K562 (cell line): ENCODE measurements at regions not wholly inside any gene's neighbourhood (a gene's known extent, or its start where the extent isn't known, plus 50 kb on each side); places are given as distances from the start of the nearest gene placed in this dataset.

Experiments used
- ESRRA ChIP-seq: fragments of 450-650 bp; IDR thresholded peaks from 2 replicates; pipeline ENCODE4 v1.6.1; 2014; ENCODE audit warnings: low read depth, mild to moderate bottlenecking, moderate library complexity, borderline replicate concordance
- TF ChIP-seq, protein P1 (sequence below), 3 experiments: IDR thresholded peaks in 2 of 3; conservative IDR thresholded peaks in 1 of 3; 2 replicates each; pipeline ENCODE4 v1.5.1; 2011 to 2012; ENCODE audit warnings: low read length in 3 of 3, mild to moderate bottlenecking in 3 of 3, control low read depth in 2 of 3, improper control_type of control experiment in 1 of 3, inconsistent platforms in 1 of 3, low read depth in 1 of 3, mixed read lengths in 1 of 3, moderate library complexity in 1 of 3; ENCODE audit not compliant: insufficient read depth in 2 of 3

- TF ChIP-seq, protein P1, sequence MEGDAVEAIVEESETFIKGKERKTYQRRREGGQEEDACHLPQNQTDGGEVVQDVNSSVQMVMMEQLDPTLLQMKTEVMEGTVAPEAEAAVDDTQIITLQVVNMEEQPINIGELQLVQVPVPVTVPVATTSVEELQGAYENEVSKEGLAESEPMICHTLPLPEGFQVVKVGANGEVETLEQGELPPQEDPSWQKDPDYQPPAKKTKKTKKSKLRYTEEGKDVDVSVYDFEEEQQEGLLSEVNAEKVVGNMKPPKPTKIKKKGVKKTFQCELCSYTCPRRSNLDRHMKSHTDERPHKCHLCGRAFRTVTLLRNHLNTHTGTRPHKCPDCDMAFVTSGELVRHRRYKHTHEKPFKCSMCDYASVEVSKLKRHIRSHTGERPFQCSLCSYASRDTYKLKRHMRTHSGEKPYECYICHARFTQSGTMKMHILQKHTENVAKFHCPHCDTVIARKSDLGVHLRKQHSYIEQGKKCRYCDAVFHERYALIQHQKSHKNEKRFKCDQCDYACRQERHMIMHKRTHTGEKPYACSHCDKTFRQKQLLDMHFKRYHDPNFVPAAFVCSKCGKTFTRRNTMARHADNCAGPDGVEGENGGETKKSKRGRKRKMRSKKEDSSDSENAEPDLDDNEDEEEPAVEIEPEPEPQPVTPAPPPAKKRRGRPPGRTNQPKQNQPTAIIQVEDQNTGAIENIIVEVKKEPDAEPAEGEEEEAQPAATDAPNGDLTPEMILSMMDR (IDR thresholded peaks at IDR 0.05 in 2 of 3, conservative IDR thresholded peaks at IDR 0.05 in 1 of 3; ENCODE audit: insufficient read depth in 2 of 3, low read depth in 1 of 3, low read length in 3 of 3), result no peak
- no peak for TF ChIP-seq ESRRA
Measured at GRCh38 chr10:62693306-62693705, 111.2 kb upstream of the ADO start.
